A673 (cell line): ENCODE measurements at regions not wholly inside any gene's neighbourhood (a gene's known extent, or its start where the extent isn't known, plus 50 kb on each side); places are given as distances from the start of the nearest gene placed in this dataset.

Source experiments
- CTCF ChIP-seq: fragments of 300-800, 200-600 bp; sonication (generic); conservative IDR thresholded peaks from 2 replicates; pipeline ENCODE4 v1.5.1; 2017; ENCODE audit warnings: low read depth, mild to moderate bottlenecking, antibody characterized with exemption, low read length, moderate library complexity, mixed read lengths
- EZH2 ChIP-seq: fragments of 200-600 bp; sonication (generic); IDR thresholded peaks from 2 replicates; pipeline ENCODE4 v1.6.1; 2017; ENCODE audit warnings: borderline replicate concordance, low read depth, mild to moderate bottlenecking, mixed read lengths, antibody characterized with exemption, low read length; ENCODE audit not compliant: poor library complexity, severe bottlenecking

- TF ChIP-seq CTCF, result no peak
- no peak for TF ChIP-seq EZH2
These were observed 497.1 kb upstream of the PLXNA2 start for GRCh38 chr1:208741296-208741695.
